Keratinocyte (primary cell): ENCODE measurements at regions not wholly inside any gene's neighbourhood (a gene's known extent, or its start where the extent isn't known, plus 50 kb on each side); places are given as distances from the start of the nearest gene placed in this dataset.

ENCODE experiments used
- DNase-seq: peaks from one replicate; pipeline ENCODE4 v3.0.0-alpha.2; 2011; ENCODE audit warnings: low read depth, missing footprints, low spot score
- FAIRE-seq: peaks from 2 replicates; lab custom pipeline; 2011; peaks lifted over from hg19 to GRCh38; lab: Jason Lieb, UNC
- H2AFZ ChIP-seq: 2 replicates; pipeline ENCODE4 v1.6.0; 2012; ENCODE audit warnings: low read length, control low read depth, inconsistent platforms; ENCODE audit not compliant: control insufficient read depth
- H3K27ac ChIP-seq: 2 replicates; pipeline ENCODE4 v1.5.1; 2011; ENCODE audit warnings: low read length; ENCODE audit not compliant: control insufficient read depth, insufficient read depth
- H3K27me3 ChIP-seq: 3 replicates; pipeline ENCODE4 v1.6.0; 2011; ENCODE audit warnings: low read length; ENCODE audit not compliant: control insufficient read depth, insufficient read depth; ENCODE audit errors: extremely low read depth
- H3K36me3 ChIP-seq, 2 experiments: 2 replicates in 1 of 2; 3 replicates in 1 of 2; pipeline ENCODE4 v1.5.1; 2011; ENCODE audit warnings: low read length in 2 of 2, mild to moderate bottlenecking in 1 of 2; ENCODE audit not compliant: control insufficient read depth in 2 of 2, insufficient read depth in 2 of 2; ENCODE audit errors: extremely low read depth in 1 of 2
- H3K4me1 ChIP-seq: 3 replicates; pipeline ENCODE4 v1.5.1; 2011; ENCODE audit warnings: low read length; ENCODE audit not compliant: control insufficient read depth, insufficient read depth; ENCODE audit errors: extremely low read depth
- H3K4me2 ChIP-seq: 3 replicates; pipeline ENCODE4 v1.6.0; 2011; ENCODE audit warnings: low read depth, low read length; ENCODE audit not compliant: control insufficient read depth, insufficient read depth; ENCODE audit errors: extremely low read depth
- H3K4me3 ChIP-seq, 3 experiments: fragments of 200-600 bp in 1 of 3; sonication (generic) in 1 of 3; 2 replicates in 2 of 3; 3 replicates in 1 of 3; pipeline ENCODE4 v1.5.1; 2011 to 2016; ENCODE audit warnings: low read length in 3 of 3, mild to moderate bottlenecking in 3 of 3, control low read depth in 2 of 3, inconsistent platforms in 1 of 3, low read depth in 1 of 3, mixed read lengths in 1 of 3, mixed run types in 1 of 3, moderate library complexity in 1 of 3; ENCODE audit not compliant: control insufficient read depth in 2 of 3, insufficient read depth in 2 of 3; ENCODE audit errors: extremely low read depth in 1 of 3
- H3K79me2 ChIP-seq: 2 replicates; pipeline ENCODE4 v1.6.0; 2012; ENCODE audit warnings: low read length; ENCODE audit not compliant: control insufficient read depth, insufficient read depth
- H3K9ac ChIP-seq: 3 replicates; pipeline ENCODE4 v1.6.0; 2011; ENCODE audit warnings: low read length; ENCODE audit not compliant: control insufficient read depth, insufficient read depth; ENCODE audit errors: extremely low read depth
- H3K9me1 ChIP-seq: 3 replicates; pipeline ENCODE4 v1.6.0; 2011; ENCODE audit warnings: low read length; ENCODE audit not compliant: control insufficient read depth, insufficient read depth; ENCODE audit errors: extremely low read depth
- H3K9me3 ChIP-seq: 2 replicates; pipeline ENCODE4 v1.5.1; 2012; ENCODE audit warnings: low read depth, low read length; ENCODE audit not compliant: control insufficient read depth
- H4K20me1 ChIP-seq: 3 replicates; pipeline ENCODE4 v1.6.0; 2011; ENCODE audit warnings: low read length; ENCODE audit not compliant: control insufficient read depth, insufficient read depth; ENCODE audit errors: extremely low read depth
- EZH2 ChIP-seq: IDR thresholded peaks from one replicate; pipeline ENCODE4 v1.6.1; 2012; ENCODE audit warnings: inconsistent platforms, mild to moderate bottlenecking, low read length, moderate library complexity
- dilution Hi-C: fragments of 300-500 bp; cut with MboI; formaldehyde crosslinking; loops from one replicate; pipeline ENCODE4 v1.7.0; 2020; ENCODE audit warnings: low sequenced_read_pairs; ENCODE audit not compliant: extremely low pct_ligation_motif_present
- TF ChIP-seq, protein P1 (sequence below), 3 experiments: IDR thresholded peaks in 1 of 3; conservative IDR thresholded peaks in 1 of 3; optimal IDR thresholded peaks in 1 of 3; 2 replicates in 2 of 3; 3 replicates in 1 of 3; pipeline versions ENCODE3 to v1.5.1; 2011; ENCODE audit warnings: low read length in 3 of 3, mild to moderate bottlenecking in 3 of 3, moderate library complexity in 2 of 3, control low read depth in 1 of 3, inconsistent platforms in 1 of 3; ENCODE audit not compliant: insufficient read depth in 2 of 3; ENCODE audit errors: extremely low read depth in 1 of 3

- no peaks in the 10 kb centered on the region for H4K20me1 ChIP-seq
- no peaks in the 10 kb centered on the region for H3K36me3 ChIP-seq
- H3K79me2 ChIP-seq = no peaks in the 10 kb centered on the region
- dilution Hi-C loops = no loop called here
- no peak overlapping the region for H3K4me3 ChIP-seq
- no peak for DNase-seq
- H3K27ac ChIP-seq = no peak overlapping the region
- H3K27me3 ChIP-seq = no peaks in the 10 kb centered on the region
- H3K9ac ChIP-seq = no peak overlapping the region
- no peak for FAIRE-seq
- no peak overlapping the region for H2AFZ ChIP-seq
- no peaks in the 10 kb centered on the region for H3K9me3 ChIP-seq
- TF ChIP-seq, protein P1, sequence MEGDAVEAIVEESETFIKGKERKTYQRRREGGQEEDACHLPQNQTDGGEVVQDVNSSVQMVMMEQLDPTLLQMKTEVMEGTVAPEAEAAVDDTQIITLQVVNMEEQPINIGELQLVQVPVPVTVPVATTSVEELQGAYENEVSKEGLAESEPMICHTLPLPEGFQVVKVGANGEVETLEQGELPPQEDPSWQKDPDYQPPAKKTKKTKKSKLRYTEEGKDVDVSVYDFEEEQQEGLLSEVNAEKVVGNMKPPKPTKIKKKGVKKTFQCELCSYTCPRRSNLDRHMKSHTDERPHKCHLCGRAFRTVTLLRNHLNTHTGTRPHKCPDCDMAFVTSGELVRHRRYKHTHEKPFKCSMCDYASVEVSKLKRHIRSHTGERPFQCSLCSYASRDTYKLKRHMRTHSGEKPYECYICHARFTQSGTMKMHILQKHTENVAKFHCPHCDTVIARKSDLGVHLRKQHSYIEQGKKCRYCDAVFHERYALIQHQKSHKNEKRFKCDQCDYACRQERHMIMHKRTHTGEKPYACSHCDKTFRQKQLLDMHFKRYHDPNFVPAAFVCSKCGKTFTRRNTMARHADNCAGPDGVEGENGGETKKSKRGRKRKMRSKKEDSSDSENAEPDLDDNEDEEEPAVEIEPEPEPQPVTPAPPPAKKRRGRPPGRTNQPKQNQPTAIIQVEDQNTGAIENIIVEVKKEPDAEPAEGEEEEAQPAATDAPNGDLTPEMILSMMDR (optimal IDR thresholded peaks at IDR 0.05 in 1 of 3, IDR thresholded peaks at IDR 0.05 in 1 of 3, conservative IDR thresholded peaks at IDR 0.05 in 1 of 3; ENCODE audit: extremely low read depth in 1 of 3, insufficient read depth in 2 of 3, low read length in 3 of 3) = no peak
- no peak overlapping the region for H3K4me2 ChIP-seq
- H3K4me1 ChIP-seq = peaks cover 14% of the 10 kb centered on the region
- no peaks in the 10 kb centered on the region for H3K9me1 ChIP-seq
Measured at GRCh38 chr3:112761062-112761638, 85.5 kb downstream of the CD200R1L start.

- no peak overlapping the region for H3K27ac ChIP-seq
- FAIRE-seq = no peak
- H3K36me3 ChIP-seq = no peaks in the 10 kb centered on the region
Measured at GRCh38 chr3:112759681-112760080, 87.0 kb downstream of the CD200R1L start.

More at GRCh38 chr3:112759681-112760080, 87.0 kb downstream of the CD200R1L start:
- no peaks in the 10 kb centered on the region for H3K9me1 ChIP-seq
- H3K9me3 ChIP-seq = no peaks in the 10 kb centered on the region
- H4K20me1 ChIP-seq = no peaks in the 10 kb centered on the region
- H3K4me1 ChIP-seq = peaks cover 14% of the 10 kb centered on the region
- H3K4me3 ChIP-seq = no peak overlapping the region
- dilution Hi-C loops = no loop called here
- no peaks in the 10 kb centered on the region for H3K27me3 ChIP-seq
- H3K9ac ChIP-seq = no peak overlapping the region
- no peak overlapping the region for H2AFZ ChIP-seq
- no peak overlapping the region for H3K4me2 ChIP-seq
- TF ChIP-seq EZH2 = no peak
- TF ChIP-seq, protein P1 (optimal IDR thresholded peaks at IDR 0.05 in 1 of 3, IDR thresholded peaks at IDR 0.05 in 1 of 3, conservative IDR thresholded peaks at IDR 0.05 in 1 of 3; ENCODE audit: extremely low read depth in 1 of 3, insufficient read depth in 2 of 3, low read length in 3 of 3) = no peak
- no peaks in the 10 kb centered on the region for H3K79me2 ChIP-seq
- DNase-seq = no peak
